HepG2 (cell line): ENCODE measurements at regions not wholly inside any gene's neighbourhood (a gene's known extent, or its start where the extent isn't known, plus 50 kb on each side); places are given as distances from the start of the nearest gene placed in this dataset.

Experiments
- ATAC-seq: fragments of 200-7000 bp; cut with Tn5 transposase; 3 replicates; pipeline ENCODE4 v1.9.1; 2020; ENCODE audit warnings: mild to moderate bottlenecking, moderate library complexity
- BruUV-seq: library from RNA; stranded (reverse); fragments of 400-500 nt; replicated peaks from 2 replicates; lab custom pipeline; 2021; lab: Mats Ljungman, UMichigan
- CTCF ChIA-PET: fragments of 300-600 bp; formaldehyde crosslinking; extraction: SDS; loops from one replicate; lab custom pipeline; 2021; ENCODE audit warnings: low total read pairs, inconsistent platforms, low intra/inter-chr PET ratio; lab: Yijun Ruan, JAX
- POLR2A ChIA-PET: fragments of 350-600 bp; sonication (Branson Sonifier 250); formaldehyde crosslinking; loops from one replicate; lab custom pipeline; 2020; ENCODE audit warnings: antibody characterized with exemption, inconsistent platforms; lab: Yijun Ruan, JAX
- DNase-seq: peaks from one replicate; pipeline ENCODE4 v3.0.0-alpha.2; 2015; ENCODE audit warnings: low spot score
- FAIRE-seq: peaks from 3 replicates; lab custom pipeline; 2011; peaks lifted over from hg19 to GRCh38; lab: Jason Lieb, UNC
- H2AFZ ChIP-seq: one replicate; pipeline ENCODE4 v1.6.1; 2011; ENCODE audit warnings: low read length, inconsistent platforms
- H3K27ac ChIP-seq: fragments of 300-600 bp; 3 replicates; pipeline ENCODE4 v1.8.0; 2011; ENCODE audit warnings: mixed run types, mild to moderate bottlenecking, mixed read lengths, low read length, inconsistent platforms; ENCODE audit not compliant: insufficient read depth; ENCODE audit errors: extremely low read length
- H3K27me3 ChIP-seq, 2 experiments: fragments of 200-600 bp in 1 of 2; 2 replicates in 1 of 2; 3 replicates in 1 of 2; pipeline versions ENCODE4 v1.6.0 to v1.8.0; 2011; ENCODE audit warnings: low read length in 2 of 2, mild to moderate bottlenecking in 2 of 2, moderate library complexity in 2 of 2, inconsistent platforms in 1 of 2; ENCODE audit not compliant: insufficient read depth in 2 of 2, control insufficient read depth in 1 of 2
- H3K36me3 ChIP-seq, 2 experiments: fragments of 200-600 bp in 1 of 2; replicated peaks in 1 of 2; 2 replicates in 1 of 2; 3 replicates in 1 of 2; pipeline versions ENCODE4 v1.5.1 to v1.8.0; 2011; ENCODE audit warnings: low read length in 2 of 2, inconsistent platforms in 1 of 2; ENCODE audit not compliant: insufficient read depth in 2 of 2, control insufficient read depth in 1 of 2
- H3K4me1 ChIP-seq: 2 replicates; pipeline ENCODE4 v1.5.1; 2012; ENCODE audit warnings: low read length, inconsistent platforms; ENCODE audit not compliant: insufficient read depth
- H3K4me2 ChIP-seq: 2 replicates; pipeline ENCODE4 v1.6.0; 2011; ENCODE audit warnings: low read depth, low read length, inconsistent platforms
- H3K4me3 ChIP-seq, 3 experiments: fragments of 200-600 bp in 1 of 3; sonication (generic), shearing (Covaris generic) in 1 of 3; replicated peaks in 1 of 3; 2 replicates each; pipeline ENCODE4 v1.5.1; 2011 to 2016; ENCODE audit warnings: low read length in 3 of 3, inconsistent platforms in 2 of 3, low read depth in 2 of 3, mild to moderate bottlenecking in 2 of 3, control low read depth in 1 of 3, mixed read lengths in 1 of 3; ENCODE audit not compliant: insufficient read depth in 1 of 3
- H3K79me2 ChIP-seq: one replicate; pipeline ENCODE4 v1.6.1; 2011; ENCODE audit warnings: low read length, inconsistent platforms; ENCODE audit not compliant: insufficient read depth
- H3K9ac ChIP-seq: 2 replicates; pipeline ENCODE4 v1.6.0; 2011; ENCODE audit warnings: mild to moderate bottlenecking, low read depth, low read length, inconsistent platforms; ENCODE audit not compliant: insufficient read depth
- H3K9me3 ChIP-seq: 2 replicates; pipeline ENCODE4 v1.5.1; 2012; ENCODE audit warnings: mild to moderate bottlenecking, low read length
- H4K20me1 ChIP-seq: 2 replicates; pipeline ENCODE4 v1.6.0; 2011; ENCODE audit warnings: inconsistent platforms, mild to moderate bottlenecking, low read length, moderate library complexity; ENCODE audit not compliant: insufficient read depth
- FOXM1 ChIP-seq: sonication (generic); formaldehyde crosslinking; IDR thresholded peaks from 2 replicates; pipeline ENCODE4 v1.5.0; 2020; ENCODE audit warnings: missing genetic modification reagents
- GATA4 ChIP-seq: sonication (generic); IDR thresholded peaks from 2 replicates; pipeline ENCODE4 v1.6.1; 2016; ENCODE audit warnings: antibody characterized with exemption, low read depth, borderline replicate concordance
- HMGA1 ChIP-seq: sonication (generic); formaldehyde crosslinking; conservative IDR thresholded peaks from 2 replicates; pipeline ENCODE4 v1.4.0; 2020; ENCODE audit warnings: missing genetic modification reagents
- MIER2 ChIP-seq: IDR thresholded peaks from 2 replicates; pipeline ENCODE4 v1.6.1; 2016; ENCODE audit warnings: missing biosample characterization, missing genetic modification reagents
- MTF2 ChIP-seq: sonication (generic); formaldehyde crosslinking; IDR thresholded peaks from 2 replicates; pipeline ENCODE4 v1.5.0; 2020; ENCODE audit warnings: missing genetic modification reagents, borderline replicate concordance
- RNF2 ChIP-seq: fragments of 450-650 bp; conservative IDR thresholded peaks from 2 replicates; pipeline ENCODE4 v1.6.1; 2016; ENCODE audit warnings: low read depth
- SP2 ChIP-seq: sonication (generic); formaldehyde crosslinking; IDR thresholded peaks from 2 replicates; pipeline ENCODE4 v1.5.1; 2020; ENCODE audit warnings: mild to moderate bottlenecking, missing genetic modification reagents
- SUZ12 ChIP-seq: fragments of 150-350 bp; IDR thresholded peaks from 2 replicates; pipeline ENCODE4 v1.6.1; 2014; ENCODE audit warnings: low read depth, low read length
- TBP ChIP-seq: sonication (generic); formaldehyde crosslinking; IDR thresholded peaks from 2 replicates; pipeline ENCODE4 v1.5.0; 2020; ENCODE audit warnings: missing genetic modification reagents
- TOPORS ChIP-seq: sonication (generic); formaldehyde crosslinking; IDR thresholded peaks from 2 replicates; pipeline ENCODE4 v1.8.0; 2023; ENCODE audit warnings: mild to moderate bottlenecking, missing genetic modification reagents
- ZMAT3 ChIP-seq: sonication (generic); formaldehyde crosslinking; conservative IDR thresholded peaks from 2 replicates; pipeline ENCODE4 v1.7.0; 2021; ENCODE audit warnings: missing genetic modification reagents
- ZNF143 ChIP-seq: sonication (generic); formaldehyde crosslinking; IDR thresholded peaks from 2 replicates; pipeline ENCODE4 v1.4.0; 2020; ENCODE audit warnings: missing genetic modification reagents
- ZNF30 ChIP-seq: sonication (generic); formaldehyde crosslinking; IDR thresholded peaks from 2 replicates; pipeline ENCODE4 v1.5.0; 2020; ENCODE audit warnings: mild to moderate bottlenecking, missing genetic modification reagents
- ZNF670 ChIP-seq: sonication (generic); formaldehyde crosslinking; IDR thresholded peaks from 2 replicates; pipeline ENCODE4 v1.8.0; 2022; ENCODE audit warnings: mild to moderate bottlenecking, missing genetic modification reagents, borderline replicate concordance
- ZNF879 ChIP-seq: sonication (generic); formaldehyde crosslinking; IDR thresholded peaks from 2 replicates; pipeline ENCODE4 v1.8.1; 2023; ENCODE audit warnings: missing genetic modification reagents
- WGBS: methylation state at CpG from one replicate; pipeline ENCODE4 v1.1.6; 2017; ENCODE audit warnings: low lambda C conversion rate; 5-methylcytosine and 5-hydroxymethylcytosine counted together
- in situ Hi-C: cut with HindIII; loops from 2 replicates; pipeline ENCODE4 v1.10.0; 2017; ENCODE audit warnings: low pct_unique_long_range_greater_than_20kb; ENCODE audit not compliant: extremely low pct_ligation_motif_present
- intact Hi-C: fragments of 100-400 bp; cut with micrococcal nuclease; formaldehyde crosslinking; loops from one replicate; pipeline ENCODE4 v1.10.0; 2022; ENCODE audit not compliant: unreplicated experiment
- TF ChIP-seq, protein P1 (sequence below): sonication (generic); formaldehyde crosslinking; IDR thresholded peaks from 2 replicates; pipeline ENCODE4 v1.4.0; 2020; ENCODE audit warnings: mild to moderate bottlenecking, missing genetic modification reagents
- TF ChIP-seq, protein P2 (sequence below): sonication (generic); formaldehyde crosslinking; IDR thresholded peaks from 2 replicates; pipeline ENCODE4 v1.8.1; 2023; ENCODE audit warnings: mild to moderate bottlenecking, inconsistent platforms, moderate library complexity, missing genetic modification reagents, borderline replicate concordance
- TF ChIP-seq, protein P3 (sequence below): IDR thresholded peaks from 2 replicates; pipeline ENCODE4 v1.6.1; 2016; ENCODE audit warnings: mild to moderate bottlenecking, missing biosample characterization, missing genetic modification reagents

GRCh38 chr7:10770176-10770575 is 203.5 kb upstream of the PHF14 start:
- POLR2A ChIA-PET, result no interaction called here
- intact Hi-C loops (no loop called here), in situ Hi-C loops (no loop called here)
- CTCF ChIA-PET, result no interaction called here
- Histone ChIP-seq H3K9me3 (no peaks in the 10 kb centered on the region), H4K20me1 (no peaks in the 10 kb centered on the region), H3K4me1 (no peaks in the 10 kb centered on the region), H2AFZ (no peak overlapping the region), H3K36me3 (no peaks in the 10 kb centered on the region), H3K9ac (no peak overlapping the region), H3K27ac (no peak overlapping the region), H3K4me2 (no peak overlapping the region), H3K27me3 (no peaks in the 10 kb centered on the region), H3K4me3 (no peak overlapping the region)
- 23% methylated on average over 5 of the region's 5 CpGs for WGBS
- DNase-seq (no peak), FAIRE-seq (no peak), ATAC-seq (no peak)
- BruUV-seq, result no TSS peak
- TF ChIP-seq, protein P1, sequence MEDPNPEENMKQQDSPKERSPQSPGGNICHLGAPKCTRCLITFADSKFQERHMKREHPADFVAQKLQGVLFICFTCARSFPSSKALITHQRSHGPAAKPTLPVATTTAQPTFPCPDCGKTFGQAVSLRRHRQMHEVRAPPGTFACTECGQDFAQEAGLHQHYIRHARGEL (CRISPR knock-in tag), result no peak
- TF ChIP-seq MIER2 (CRISPR knock-in tag), result no peak
- no peak for TF ChIP-seq GATA4
- TF ChIP-seq HMGA1 (CRISPR knock-in tag), result no peak
- TF ChIP-seq ZNF879 (CRISPR knock-in tag), result no peak
- no peak for TF ChIP-seq ZNF30
- TF ChIP-seq RNF2, result no peak
- TF ChIP-seq MTF2, result no peak
- TF ChIP-seq, protein P2, sequence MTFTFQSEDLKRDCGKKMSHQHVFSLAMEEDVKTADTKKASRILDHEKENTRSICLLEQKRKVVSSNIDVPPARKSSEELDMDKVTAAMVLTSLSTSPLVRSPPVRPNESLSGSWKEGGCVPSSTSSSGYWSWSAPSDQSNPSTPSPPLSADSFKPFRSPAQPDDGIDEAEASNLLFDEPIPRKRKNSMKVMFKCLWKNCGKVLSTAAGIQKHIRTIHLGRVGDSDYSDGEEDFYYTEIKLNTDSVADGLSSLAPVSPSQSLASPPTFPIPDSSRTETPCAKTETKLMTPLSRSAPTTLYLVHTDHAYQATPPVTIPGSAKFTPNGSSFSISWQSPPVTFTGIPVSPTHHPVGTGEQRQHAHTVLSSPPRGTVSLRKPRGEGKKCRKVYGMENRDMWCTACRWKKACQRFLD (CRISPR knock-in tag), result no peak
- TF ChIP-seq SUZ12, result no peak
- no peak for TF ChIP-seq ZNF670 (CRISPR knock-in tag)
- no peak for TF ChIP-seq SP2 (CRISPR knock-in tag)
- no peak for TF ChIP-seq ZMAT3 (CRISPR knock-in tag)
- no peak for TF ChIP-seq TOPORS
- no peak for TF ChIP-seq FOXM1 (CRISPR knock-in tag)
- TF ChIP-seq, protein P3, sequence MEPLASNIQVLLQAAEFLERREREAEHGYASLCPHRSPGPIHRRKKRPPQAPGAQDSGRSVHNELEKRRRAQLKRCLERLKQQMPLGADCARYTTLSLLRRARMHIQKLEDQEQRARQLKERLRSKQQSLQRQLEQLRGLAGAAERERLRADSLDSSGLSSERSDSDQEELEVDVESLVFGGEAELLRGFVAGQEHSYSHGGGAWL (CRISPR knock-in tag), result no peak
- TF ChIP-seq ZNF143 (CRISPR knock-in tag), result no peak
- no peak for TF ChIP-seq TBP (CRISPR knock-in tag)
- TF ChIP-seq, all 625 proteins: peak for 0
- H3K79me2 ChIP-seq, result no peaks in the 10 kb centered on the region
